Activated CD4-positive, alpha-beta memory T cell treated with anti-CD3 and anti-CD28 coated beads, Interleukin-2, amount 10 ng/mL, durations not matched to agents 7 days and 5 days (primary cell): ENCODE measurements at regions not wholly inside any gene's neighbourhood (a gene's known extent, or its start where the extent isn't known, plus 50 kb on each side); places are given as distances from the start of the nearest gene placed in this dataset.

Experiments
- CTCF ChIA-PET: fragments of 350-600 bp; sonication (Branson Sonifier 250); formaldehyde crosslinking; loops from one replicate; lab custom pipeline; 2021; ENCODE audit warnings: antibody characterized with exemption, inconsistent platforms; lab: Charles Lee
- POLR2A ChIA-PET: fragments of 350-600 bp; sonication (Branson Sonifier 250); formaldehyde crosslinking; loops from one replicate; lab custom pipeline; 2021; ENCODE audit warnings: antibody characterized with exemption; lab: Charles Lee
- DNase-seq: peaks from one replicate; pipeline ENCODE4 v3.0.0-alpha.2; 2020
- H3K27ac Mint-ChIP-seq: one replicate; pipeline ENCODE4 v1.8.0; 2021; ENCODE audit warnings: mild to moderate bottlenecking, mixed read lengths
- H3K27me3 Mint-ChIP-seq: one replicate; pipeline ENCODE4 v1.8.0; 2021; ENCODE audit warnings: mixed read lengths
- H3K36me3 Mint-ChIP-seq: one replicate; pipeline ENCODE4 v1.8.0; 2021; ENCODE audit warnings: low read depth, mixed read lengths
- H3K4me1 Mint-ChIP-seq: one replicate; pipeline ENCODE4 v1.8.0; 2021; ENCODE audit warnings: mixed read lengths
- H3K4me3 Mint-ChIP-seq: one replicate; pipeline ENCODE4 v1.8.0; 2021; ENCODE audit warnings: mild to moderate bottlenecking, mixed read lengths
- H3K9me3 Mint-ChIP-seq: one replicate; pipeline ENCODE4 v1.8.0; 2021; ENCODE audit warnings: mixed read lengths

GRCh38 chr6:165806126-165806810 lies 143.2 kb upstream of the PDE10A start:
- no peaks in the 10 kb centered on the region for H3K4me1 Mint-ChIP-seq
- H3K4me3 Mint-ChIP-seq = no peak overlapping the region
- peaks cover 12% of the 10 kb centered on the region for H3K27me3 Mint-ChIP-seq
- no peaks in the 10 kb centered on the region for H3K9me3 Mint-ChIP-seq
- DNase-seq = no peak
- no peak overlapping the region for H3K27ac Mint-ChIP-seq
- CTCF ChIA-PET = no interaction called here
- H3K36me3 Mint-ChIP-seq = no peaks in the 10 kb centered on the region
- POLR2A ChIA-PET = no interaction called here

- Mint-ChIP-seq H3K4me3 (no peak overlapping the region), H3K27me3 (peaks cover 12% of the 10 kb centered on the region), H3K36me3 (no peaks in the 10 kb centered on the region), H3K9me3 (no peaks in the 10 kb centered on the region), H3K27ac (no peak overlapping the region), H3K4me1 (no peaks in the 10 kb centered on the region)
- CTCF ChIA-PET = no interaction called here
- no peak for DNase-seq
- POLR2A ChIA-PET = no interaction called here
Observed at GRCh38 chr6:165805636-165806035, 142.6 kb upstream of the PDE10A start.

- no peak overlapping the region for H3K27ac Mint-ChIP-seq
- H3K4me1 Mint-ChIP-seq = no peaks in the 10 kb centered on the region
Observed at GRCh38 chr6:165805067-165805555, 142.1 kb upstream of the PDE10A start.

GRCh38 chr6:165804331-165805066 lies 141.5 kb upstream of the PDE10A start:
- Mint-ChIP-seq H3K36me3 (no peaks in the 10 kb centered on the region), H3K27ac (no peak overlapping the region), H3K4me3 (no peak overlapping the region), H3K9me3 (no peaks in the 10 kb centered on the region), H3K27me3 (peaks cover 12% of the 10 kb centered on the region), H3K4me1 (no peaks in the 10 kb centered on the region)
- DNase-seq = no peak
- ChIA-PET POLR2A (no interaction called here), CTCF (no interaction called here)

More at GRCh38 chr6:165805067-165805555, 142.1 kb upstream of the PDE10A start:
- H3K27me3 Mint-ChIP-seq = peaks cover 12% of the 10 kb centered on the region
- H3K36me3 Mint-ChIP-seq = no peaks in the 10 kb centered on the region
- ChIA-PET POLR2A (no interaction called here), CTCF (no interaction called here)
- no peak overlapping the region for H3K4me3 Mint-ChIP-seq
- no peak for DNase-seq
- no peaks in the 10 kb centered on the region for H3K9me3 Mint-ChIP-seq

- Mint-ChIP-seq H3K36me3 (no peaks in the 10 kb centered on the region), H3K4me1 (no peaks in the 10 kb centered on the region), H3K27me3 (peaks cover 6% of the 10 kb centered on the region), H3K9me3 (no peaks in the 10 kb centered on the region), H3K27ac (no peak overlapping the region), H3K4me3 (no peak overlapping the region)
- ChIA-PET CTCF (no interaction called here), POLR2A (no interaction called here)
- DNase-seq = no peak
Observed at GRCh38 chr6:165800337-165800736, 137.3 kb upstream of the PDE10A start.

GRCh38 chr6:165799391-165800153 lies 136.5 kb upstream of the PDE10A start:
- ChIA-PET CTCF (interaction anchor here (0.8 kb wide), 1 partner anchor 50 kb away, joined by 3 read pairs; no protein-coding TSS in a partner anchor), POLR2A (no interaction called here)
- no peak overlapping the region for H3K4me3 Mint-ChIP-seq
- no peaks in the 10 kb centered on the region for H3K9me3 Mint-ChIP-seq
- no peak overlapping the region for H3K27ac Mint-ChIP-seq
- H3K4me1 Mint-ChIP-seq = no peaks in the 10 kb centered on the region
- DNase-seq = no peak
- peaks cover 6% of the 10 kb centered on the region for H3K27me3 Mint-ChIP-seq
- no peaks in the 10 kb centered on the region for H3K36me3 Mint-ChIP-seq

- Mint-ChIP-seq H3K36me3 (no peaks in the 10 kb centered on the region), H3K9me3 (no peaks in the 10 kb centered on the region), H3K4me3 (no peak overlapping the region), H3K27ac (no peak overlapping the region), H3K4me1 (no peaks in the 10 kb centered on the region), H3K27me3 (peaks cover 1% of the 10 kb centered on the region)
- ChIA-PET CTCF (no interaction called here), POLR2A (no interaction called here)
- DNase-seq = no peak
Observed at GRCh38 chr6:165798991-165799390, 135.9 kb upstream of the PDE10A start.

- no peak for DNase-seq
- H3K27me3 Mint-ChIP-seq = no peaks in the 10 kb centered on the region
- H3K4me1 Mint-ChIP-seq = no peaks in the 10 kb centered on the region
- no peak overlapping the region for H3K4me3 Mint-ChIP-seq
- POLR2A ChIA-PET = no interaction called here
- CTCF ChIA-PET = no interaction called here
- no peaks in the 10 kb centered on the region for H3K36me3 Mint-ChIP-seq
- H3K27ac Mint-ChIP-seq = no peak overlapping the region
- H3K9me3 Mint-ChIP-seq = no peaks in the 10 kb centered on the region
Observed at GRCh38 chr6:165794179-165794601, 131.1 kb upstream of the PDE10A start.

- DNase-seq = no peak
- no peaks in the 10 kb centered on the region for H3K4me1 Mint-ChIP-seq
- no peaks in the 10 kb centered on the region for H3K27me3 Mint-ChIP-seq
- ChIA-PET CTCF (no interaction called here), POLR2A (no interaction called here)
- H3K4me3 Mint-ChIP-seq = no peak overlapping the region
- H3K27ac Mint-ChIP-seq = no peak overlapping the region
- H3K9me3 Mint-ChIP-seq = no peaks in the 10 kb centered on the region
- H3K36me3 Mint-ChIP-seq = no peaks in the 10 kb centered on the region
Observed at GRCh38 chr6:165793287-165793825, 130.3 kb upstream of the PDE10A start.

GRCh38 chr6:165791876-165792437 lies 128.9 kb upstream of the PDE10A start:
- H3K27ac Mint-ChIP-seq = no peak overlapping the region
- no peak overlapping the region for H3K4me3 Mint-ChIP-seq
- POLR2A ChIA-PET = no interaction called here
- H3K9me3 Mint-ChIP-seq = no peaks in the 10 kb centered on the region
- H3K27me3 Mint-ChIP-seq = no peaks in the 10 kb centered on the region
- no peaks in the 10 kb centered on the region for H3K4me1 Mint-ChIP-seq
- CTCF ChIA-PET = no interaction called here
- no peak for DNase-seq
- H3K36me3 Mint-ChIP-seq = no peaks in the 10 kb centered on the region

GRCh38 chr6:165791306-165791705 lies 128.3 kb upstream of the PDE10A start:
- H3K27ac Mint-ChIP-seq = no peak overlapping the region
- no peaks in the 10 kb centered on the region for H3K4me1 Mint-ChIP-seq
- no peak for DNase-seq
- POLR2A ChIA-PET = no interaction called here
- H3K36me3 Mint-ChIP-seq = no peaks in the 10 kb centered on the region
- no peaks in the 10 kb centered on the region for H3K27me3 Mint-ChIP-seq
- no peaks in the 10 kb centered on the region for H3K9me3 Mint-ChIP-seq
- CTCF ChIA-PET = no interaction called here
- no peak overlapping the region for H3K4me3 Mint-ChIP-seq

- H3K4me1 Mint-ChIP-seq = no peaks in the 10 kb centered on the region
- H3K27ac Mint-ChIP-seq = no peak overlapping the region
- no peak overlapping the region for H3K4me3 Mint-ChIP-seq
- no peak for DNase-seq
- H3K27me3 Mint-ChIP-seq = no peaks in the 10 kb centered on the region
- ChIA-PET POLR2A (no interaction called here), CTCF (no interaction called here)
- no peaks in the 10 kb centered on the region for H3K36me3 Mint-ChIP-seq
- no peaks in the 10 kb centered on the region for H3K9me3 Mint-ChIP-seq
Observed at GRCh38 chr6:165782812-165783211, 119.8 kb upstream of the PDE10A start.

GRCh38 chr6:165782134-165782533 lies 119.1 kb upstream of the PDE10A start:
- no peaks in the 10 kb centered on the region for H3K9me3 Mint-ChIP-seq
- no peak overlapping the region for H3K27ac Mint-ChIP-seq
- no peaks in the 10 kb centered on the region for H3K4me1 Mint-ChIP-seq
- CTCF ChIA-PET = no interaction called here
- POLR2A ChIA-PET = no interaction called here
- no peaks in the 10 kb centered on the region for H3K27me3 Mint-ChIP-seq
- no peaks in the 10 kb centered on the region for H3K36me3 Mint-ChIP-seq
- no peak for DNase-seq
- no peak overlapping the region for H3K4me3 Mint-ChIP-seq
